Coronary artery (tissue), 2 donors: ENCODE measurements at regions not wholly inside any gene's neighbourhood (a gene's known extent, or its start where the extent isn't known, plus 50 kb on each side); places are given as distances from the start of the nearest gene placed in this dataset.
"Not testable (repeated sequence)": the region's sequence is repeated elsewhere in the genome, so short reads cannot be mapped to it uniquely, and the experiment has no call there.

Experiments used
- DNase-seq: peaks from one replicate; pipeline ENCODE4 v3.0.0-alpha.2; 2017; ENCODE audit warnings: low spot score
- H3K27ac ChIP-seq, 2 donors: fragments of 200-600 bp; sonication (generic); one replicate each; pipeline ENCODE4 v1.5.1; 2016 to 2019
- H3K4me3 ChIP-seq: fragments of 200-600 bp; sonication (generic); 2 replicates; pipeline ENCODE4 v1.5.1; 2016; ENCODE audit warnings: mild to moderate bottlenecking, moderate library complexity
- CTCF ChIP-seq: fragments of 200-600 bp; sonication (generic); IDR thresholded peaks from one replicate; pipeline ENCODE4 v1.5.1; 2019; ENCODE audit warnings: antibody characterized with exemption

GRCh38 chr7:52547308-52547910 is 488.0 kb upstream of the POM121L12 start:
- TF ChIP-seq CTCF: no peak
- Histone ChIP-seq H3K27ac (no peak overlapping the region), H3K4me3 (no peak overlapping the region)
- DNase-seq: no peak

GRCh38 chr7:52541198-52541765 is 494.2 kb upstream of the POM121L12 start:
- not testable (repeated sequence) for H3K4me3 ChIP-seq, DNase-seq, H3K27ac ChIP-seq

- no peak overlapping the region for H3K27ac ChIP-seq
- no peak for DNase-seq
- H3K4me3 ChIP-seq: no peak overlapping the region
- no peak for TF ChIP-seq CTCF
Observed at GRCh38 chr7:52540041-52540440, 495.4 kb upstream of the POM121L12 start.

- no peak for TF ChIP-seq CTCF
- Histone ChIP-seq H3K27ac (no peak overlapping the region), H3K4me3 (no peak overlapping the region)
- DNase-seq: no peak
Observed at GRCh38 chr7:52539414-52539813, 496.0 kb upstream of the POM121L12 start.

- Histone ChIP-seq H3K4me3 (no peak overlapping the region), H3K27ac (no peak overlapping the region)
- no peak for TF ChIP-seq CTCF
- DNase-seq: no peak
Observed at GRCh38 chr7:52537051-52537450, 498.4 kb upstream of the POM121L12 start.

- Histone ChIP-seq H3K4me3 (no peak overlapping the region), H3K27ac (no peak overlapping the region)
- no peak for TF ChIP-seq CTCF
- DNase-seq: no peak
Observed at GRCh38 chr7:52525772-52526341, 509.6 kb upstream of the POM121L12 start.

GRCh38 chr7:52518869-52519268 is 516.6 kb upstream of the POM121L12 start:
- TF ChIP-seq CTCF: no peak
- DNase-seq: no peak
- H3K27ac ChIP-seq: no peak overlapping the region
- H3K4me3 ChIP-seq: no peak overlapping the region
